NB4 (cell line): ENCODE measurements at regions not wholly inside any gene's neighbourhood (a gene's known extent, or its start where the extent isn't known, plus 50 kb on each side); places are given as distances from the start of the nearest gene placed in this dataset.

Experiments
- DNase-seq: peaks from one replicate; pipeline ENCODE4 v3.0.0; 2010; ENCODE audit warnings: low read depth
- H3K4me3 ChIP-seq: one replicate; pipeline ENCODE4 v1.5.1; 2011; ENCODE audit warnings: mild to moderate bottlenecking, low read depth, low read length, moderate library complexity
- MYC ChIP-seq: IDR thresholded peaks from 2 replicates; pipeline ENCODE4 v1.6.1; 2011; ENCODE audit warnings: low read depth, low read length
- POLR2A ChIP-seq: IDR thresholded peaks from 2 replicates; pipeline ENCODE4 v1.6.1; 2011; ENCODE audit warnings: mild to moderate bottlenecking; ENCODE audit not compliant: insufficient read length; ENCODE audit errors: extremely low read depth
- TF ChIP-seq, protein P1 (sequence below): IDR thresholded peaks from one replicate; pipeline ENCODE4 v1.5.1; 2012; ENCODE audit warnings: low read depth, low read length
- TF ChIP-seq, protein P2 (sequence below): IDR thresholded peaks from 2 replicates; pipeline ENCODE4 v1.6.1; 2011; ENCODE audit warnings: low read depth, low read length

DNA sequence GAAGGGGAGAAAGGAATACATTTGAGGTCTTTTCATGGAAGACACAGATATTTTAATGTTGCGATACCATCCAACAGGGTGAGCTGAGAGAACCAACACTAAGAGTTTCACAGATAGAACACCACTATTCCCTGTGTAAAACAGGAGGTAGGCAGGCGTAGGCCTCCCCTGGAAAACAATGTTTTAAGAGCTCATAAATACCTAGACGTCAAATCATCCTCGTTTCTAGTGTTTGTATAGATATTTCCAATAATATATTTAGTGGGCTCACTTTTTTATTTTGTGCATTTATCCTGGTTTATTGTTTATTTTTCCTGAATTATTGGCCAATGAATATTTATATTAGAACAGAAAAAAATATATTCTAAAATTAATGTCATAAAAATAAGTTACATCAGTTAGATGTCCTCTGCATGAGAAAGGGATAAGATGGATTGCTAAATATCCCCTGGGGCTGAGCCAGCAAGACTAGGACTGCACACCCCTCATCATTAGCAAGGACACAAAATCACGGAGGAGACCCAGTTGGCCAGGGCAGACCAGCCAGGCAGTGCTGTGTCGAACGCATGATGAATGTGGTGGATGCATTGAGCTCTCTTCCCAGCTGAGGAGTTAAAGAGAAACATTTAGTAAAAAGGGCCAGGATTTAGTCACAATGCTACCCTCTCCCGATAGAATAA, 380.5 kb downstream of the C6orf118 start:
- H3K4me3 ChIP-seq, result no peak overlapping the region
- TF ChIP-seq, protein P1, sequence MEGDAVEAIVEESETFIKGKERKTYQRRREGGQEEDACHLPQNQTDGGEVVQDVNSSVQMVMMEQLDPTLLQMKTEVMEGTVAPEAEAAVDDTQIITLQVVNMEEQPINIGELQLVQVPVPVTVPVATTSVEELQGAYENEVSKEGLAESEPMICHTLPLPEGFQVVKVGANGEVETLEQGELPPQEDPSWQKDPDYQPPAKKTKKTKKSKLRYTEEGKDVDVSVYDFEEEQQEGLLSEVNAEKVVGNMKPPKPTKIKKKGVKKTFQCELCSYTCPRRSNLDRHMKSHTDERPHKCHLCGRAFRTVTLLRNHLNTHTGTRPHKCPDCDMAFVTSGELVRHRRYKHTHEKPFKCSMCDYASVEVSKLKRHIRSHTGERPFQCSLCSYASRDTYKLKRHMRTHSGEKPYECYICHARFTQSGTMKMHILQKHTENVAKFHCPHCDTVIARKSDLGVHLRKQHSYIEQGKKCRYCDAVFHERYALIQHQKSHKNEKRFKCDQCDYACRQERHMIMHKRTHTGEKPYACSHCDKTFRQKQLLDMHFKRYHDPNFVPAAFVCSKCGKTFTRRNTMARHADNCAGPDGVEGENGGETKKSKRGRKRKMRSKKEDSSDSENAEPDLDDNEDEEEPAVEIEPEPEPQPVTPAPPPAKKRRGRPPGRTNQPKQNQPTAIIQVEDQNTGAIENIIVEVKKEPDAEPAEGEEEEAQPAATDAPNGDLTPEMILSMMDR, result no peak
- TF ChIP-seq, protein P2, sequence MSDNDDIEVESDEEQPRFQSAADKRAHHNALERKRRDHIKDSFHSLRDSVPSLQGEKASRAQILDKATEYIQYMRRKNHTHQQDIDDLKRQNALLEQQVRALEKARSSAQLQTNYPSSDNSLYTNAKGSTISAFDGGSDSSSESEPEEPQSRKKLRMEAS, result no peak
- no peak for TF ChIP-seq POLR2A
- no peak for TF ChIP-seq MYC
- no peak for DNase-seq

DNA sequence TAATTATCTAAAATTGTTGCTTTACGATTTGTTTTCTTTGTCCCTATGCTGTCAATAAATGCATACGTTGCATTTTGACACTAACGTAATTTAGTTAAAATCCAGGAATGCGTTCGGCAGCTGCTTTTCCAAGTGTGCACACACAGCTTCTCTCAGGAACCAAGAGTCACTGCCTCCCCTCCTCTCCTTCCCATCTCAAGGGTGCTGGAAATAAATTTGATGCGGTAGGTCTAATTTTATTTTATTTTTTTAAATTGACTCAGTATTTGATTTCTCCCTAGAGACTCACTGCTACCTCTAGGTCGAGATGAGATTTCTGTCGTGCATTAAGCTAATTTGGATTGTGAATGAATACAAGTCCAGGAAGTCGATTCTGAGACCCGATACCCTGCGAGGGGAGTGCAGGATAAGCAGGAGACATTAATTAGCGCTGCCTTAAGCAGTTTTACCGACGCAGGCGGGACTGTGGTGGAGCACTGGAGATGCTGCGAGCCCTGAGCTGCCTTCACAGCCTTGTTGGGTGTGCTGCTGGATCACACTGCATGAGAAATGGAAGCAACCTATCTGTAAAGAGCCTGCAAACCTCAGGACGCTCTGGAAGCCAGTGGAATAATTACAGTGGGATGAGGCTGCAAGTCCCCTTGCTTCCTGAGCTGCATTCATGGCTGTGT, 381.2 kb downstream of the C6orf118 start:
- DNase-seq, result no peak
- H3K4me3 ChIP-seq, result no peak overlapping the region
- TF ChIP-seq POLR2A (no peak), MYC (no peak)
- TF ChIP-seq, protein P1, result no peak
- TF ChIP-seq, protein P2, result no peak

DNA sequence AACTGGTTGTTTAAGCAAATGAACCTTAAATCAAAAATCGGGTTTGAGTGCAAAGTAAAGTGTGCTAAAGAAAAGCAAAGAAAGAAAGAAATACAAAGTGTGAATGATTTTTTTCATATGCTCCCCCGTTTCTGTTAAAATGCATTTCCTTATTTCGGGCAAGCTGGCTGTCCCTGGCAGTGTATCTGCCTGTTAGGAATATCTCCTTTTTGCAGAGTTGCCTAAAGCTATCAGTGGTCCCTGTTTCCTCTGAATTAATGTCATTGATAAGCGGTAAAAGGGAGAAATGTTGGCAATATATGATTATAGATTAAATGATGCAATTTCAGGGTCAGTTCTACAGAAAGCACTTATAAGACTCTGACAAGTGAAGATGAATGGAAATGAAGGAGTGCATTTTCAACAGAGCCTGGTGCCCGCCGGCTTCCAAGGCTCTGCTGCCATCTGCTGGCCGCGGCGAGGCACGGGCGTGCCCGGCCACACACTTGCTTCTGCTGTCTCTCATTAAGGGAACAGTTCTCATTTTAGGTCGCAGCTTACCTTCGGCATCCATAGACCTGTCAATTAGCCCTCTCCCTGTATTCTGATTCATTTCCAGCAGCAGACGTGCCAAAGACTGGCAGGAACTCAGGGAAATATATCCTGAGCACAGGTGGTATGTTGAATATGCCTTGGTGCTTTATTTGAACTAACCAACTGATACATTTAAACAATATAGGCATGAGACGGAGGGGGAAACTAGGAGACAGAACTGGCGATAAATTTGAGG, 381.9 kb downstream of the C6orf118 start:
- TF ChIP-seq MYC, result no peak; the same call in 1 of the 2 replicates
- TF ChIP-seq, protein P1, result peak; percentile 92
- TF ChIP-seq, protein P2, result 0 out of 2 replicates have a peak, but pooled peaks have one; percentile 58
- no peak for TF ChIP-seq POLR2A
- peak; percentile 73 for DNase-seq
- H3K4me3 ChIP-seq, result no peak overlapping the region

DNA sequence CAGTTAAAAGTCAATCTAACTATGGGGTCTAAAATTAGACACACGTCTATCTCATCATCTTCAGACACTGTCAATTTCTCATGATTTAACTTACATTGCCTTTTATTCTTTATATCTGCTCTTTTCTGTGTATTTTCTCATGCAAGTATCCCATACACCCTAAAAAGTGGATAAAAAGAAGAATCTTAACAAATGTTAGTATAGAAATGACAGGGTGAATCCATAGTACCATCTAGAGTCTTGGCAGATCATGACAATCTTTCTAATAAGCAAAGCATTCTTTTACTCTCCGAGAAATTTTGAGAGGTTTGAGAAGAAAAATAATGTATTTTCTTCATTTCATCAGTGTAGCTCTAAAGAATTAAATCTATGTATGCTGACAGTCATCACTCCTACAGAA, 382.7 kb downstream of the C6orf118 start:
- no peak for DNase-seq
- TF ChIP-seq, protein P2, result no peak
- TF ChIP-seq, protein P1, result no peak
- TF ChIP-seq MYC (no peak), POLR2A (no peak)

DNA sequence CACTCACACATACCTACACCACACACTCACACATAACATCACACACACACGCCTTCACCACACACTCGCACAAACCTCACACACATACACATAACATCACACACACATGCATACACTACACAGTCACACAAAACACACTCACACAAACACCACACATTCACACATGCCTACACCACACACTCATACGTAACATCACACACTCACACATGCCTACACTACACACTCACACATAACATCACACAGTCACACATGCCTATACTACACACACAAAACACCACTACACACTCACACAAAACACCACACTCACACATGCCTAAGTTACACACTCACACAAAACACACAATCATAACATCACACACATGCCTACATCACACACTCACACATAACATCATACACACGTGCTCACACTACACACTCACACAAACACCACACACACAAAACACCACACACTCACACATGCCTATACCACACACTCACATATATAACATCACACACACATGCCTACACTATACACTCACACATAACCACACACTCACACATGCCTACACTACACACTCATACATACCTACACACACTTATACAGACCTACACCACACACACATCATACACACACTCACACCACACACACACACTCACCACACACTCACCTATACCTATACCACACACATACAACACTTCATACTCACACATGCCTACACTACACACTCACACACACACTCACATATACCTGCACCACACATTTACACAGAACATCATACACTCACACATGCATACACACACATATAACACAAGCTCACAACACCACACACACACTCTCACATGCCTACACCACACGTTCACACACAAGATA, 383.5 kb downstream of the C6orf118 start:
- no peak overlapping the region for H3K4me3 ChIP-seq
- DNase-seq, result no peak
- TF ChIP-seq POLR2A, result no peak
- TF ChIP-seq, protein P1, result no peak
- TF ChIP-seq MYC, result no peak
- TF ChIP-seq, protein P2, result no peak

More for the DNA sequence above, 382.7 kb downstream of the C6orf118 start:
- no peak overlapping the region for H3K4me3 ChIP-seq
